ENCODE measurements at regions not wholly inside any gene's neighbourhood (a gene's known extent, or its start where the extent isn't known, plus 50 kb on each side); places are given as distances from the start of the nearest gene placed in this dataset.

GRCh38 chr20:56979125-56979524, 287.3 kb downstream of the BMP7 start:
- ATAC-seq: no peak
- no peak overlapping the region for H3K27ac Mint-ChIP-seq
- CTCF ChIA-PET: no interaction called here
- no peaks in the 10 kb centered on the region for H3K36me3 Mint-ChIP-seq (ENCODE audit: low read depth)
- H3K27me3 Mint-ChIP-seq: peaks cover 27% of the 10 kb centered on the region
- POLR2A ChIA-PET: no interaction called here
- TF ChIP-seq CTCF (IDR thresholded peaks at IDR 0.05): no peak
- intact Hi-C loops (cut with micrococcal nuclease): no loop called here
- no peak for DNase-seq
- peaks cover 3% of the 10 kb centered on the region for H3K9me3 Mint-ChIP-seq
- H3K4me3 Mint-ChIP-seq: no peak overlapping the region
- H3K4me1 Mint-ChIP-seq (ENCODE audit: low read depth): no peaks in the 10 kb centered on the region

- POLR2A ChIA-PET: no interaction called here
Observed at GRCh38 chr20:56981301-56981700, 285.1 kb downstream of the BMP7 start.

GRCh38 chr20:56983813-56984212, 282.6 kb downstream of the BMP7 start:
- no peak for TF ChIP-seq CTCF (IDR thresholded peaks at IDR 0.05)
- ATAC-seq (no peak), DNase-seq (no peak)
- POLR2A ChIA-PET: no interaction called here
- no peak overlapping the region for H3K4me3 Mint-ChIP-seq
- H3K9me3 Mint-ChIP-seq: peaks cover 10% of the 10 kb centered on the region
- CTCF ChIA-PET: interaction anchor here (0.6 to 1.3 kb wide), 2 partner anchors 9 to 35 kb away, joined by 3 to 5 read pairs; no protein-coding TSS in a partner anchor
- H3K36me3 Mint-ChIP-seq (ENCODE audit: low read depth): no peaks in the 10 kb centered on the region
- H3K4me1 Mint-ChIP-seq (ENCODE audit: low read depth): no peaks in the 10 kb centered on the region
- H3K27ac Mint-ChIP-seq: no peak overlapping the region
- intact Hi-C loops (cut with micrococcal nuclease): no loop called here
- peaks cover 5% of the 10 kb centered on the region for H3K27me3 Mint-ChIP-seq

More at GRCh38 chr20:56981301-56981700, 285.1 kb downstream of the BMP7 start:
- no peak overlapping the region for H3K4me3 Mint-ChIP-seq
- ATAC-seq (no peak), DNase-seq (no peak)
- H3K27ac Mint-ChIP-seq: no peak overlapping the region
- H3K9me3 Mint-ChIP-seq: peaks cover 8% of the 10 kb centered on the region
- intact Hi-C loops (cut with micrococcal nuclease): no loop called here
- no peak for TF ChIP-seq CTCF (IDR thresholded peaks at IDR 0.05)
- no peaks in the 10 kb centered on the region for H3K4me1 Mint-ChIP-seq (ENCODE audit: low read depth)
- H3K36me3 Mint-ChIP-seq (ENCODE audit: low read depth): no peaks in the 10 kb centered on the region
- CTCF ChIA-PET: no interaction called here
- H3K27me3 Mint-ChIP-seq: peaks cover 12% of the 10 kb centered on the region

DNA sequence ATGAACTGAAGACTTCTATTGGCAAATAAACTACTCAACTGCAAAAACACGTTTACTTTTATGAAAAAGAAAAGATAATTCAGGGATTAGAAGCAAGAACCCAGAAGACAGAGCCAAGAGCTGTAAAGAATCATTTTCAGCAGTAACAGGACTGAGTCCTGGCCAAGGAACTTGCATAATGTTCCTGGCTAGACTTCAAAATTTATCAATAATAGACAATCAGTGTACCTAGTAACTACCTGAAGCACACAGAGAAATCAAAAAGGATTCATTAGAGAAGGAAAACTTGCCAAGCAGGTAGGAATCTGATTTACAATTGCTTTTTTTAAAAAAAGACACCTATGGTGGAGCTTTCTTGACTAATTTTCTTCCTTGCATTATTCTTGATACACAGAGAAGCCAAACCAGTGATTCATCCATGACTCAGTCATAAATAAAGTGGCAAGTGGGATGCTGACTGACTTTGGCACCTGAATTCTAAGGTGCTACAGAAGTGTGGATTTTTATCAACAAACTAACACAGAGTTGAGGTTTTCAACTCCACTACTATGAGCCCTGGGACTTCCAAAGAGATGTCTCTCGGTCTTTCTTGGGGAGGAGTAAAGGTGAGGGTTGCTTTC, 281.3 kb downstream of the BMP7 start:
- intact Hi-C loops (cut with micrococcal nuclease): no loop called here
- DNase-seq: no peak
- POLR2A ChIA-PET: interaction anchor here (0.7 kb wide), 1 partner anchor 188 kb away, joined by 3 read pairs; no protein-coding TSS in a partner anchor
- CTCF ChIA-PET: interaction anchor here (1.0 to 1.3 kb wide), 2 partner anchors 10 to 11 kb away, joined by 3 to 5 read pairs; no protein-coding TSS in a partner anchor
- Mint-ChIP-seq H3K9me3 (peaks cover 10% of the 10 kb centered on the region), H3K4me1 (ENCODE audit: low read depth) (no peaks in the 10 kb centered on the region), H3K4me3 (no peak overlapping the region), H3K27me3 (peaks cover 2% of the 10 kb centered on the region), H3K36me3 (ENCODE audit: low read depth) (no peaks in the 10 kb centered on the region), H3K27ac (no peak overlapping the region)
- ATAC-seq: no peak
- no peak for TF ChIP-seq CTCF (IDR thresholded peaks at IDR 0.05)

DNA sequence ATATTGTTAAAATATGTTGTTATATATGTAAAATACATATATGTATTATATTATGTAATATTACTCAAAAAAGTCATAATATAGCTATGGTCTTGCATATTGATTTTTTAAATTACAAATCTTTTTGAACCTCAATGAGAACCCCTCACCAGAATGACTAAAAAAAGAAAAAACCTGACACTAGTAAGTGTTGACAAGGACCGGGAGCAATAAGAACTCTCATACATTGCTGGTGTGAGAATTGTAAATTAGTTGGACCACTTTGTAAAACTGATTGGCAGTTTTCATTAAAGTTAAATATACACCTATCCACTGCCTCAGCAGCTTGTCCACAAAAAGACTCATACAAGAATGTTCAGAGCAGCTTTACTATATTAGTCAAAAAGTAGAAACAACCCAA, 280.0 kb downstream of the BMP7 start:
- TF ChIP-seq CTCF (IDR thresholded peaks at IDR 0.05): no peak
- H3K4me3 Mint-ChIP-seq: no peak overlapping the region
- H3K4me1 Mint-ChIP-seq (ENCODE audit: low read depth): no peaks in the 10 kb centered on the region
- DNase-seq (no peak), ATAC-seq (no peak)
- intact Hi-C loops (cut with micrococcal nuclease): no loop called here
- H3K27me3 Mint-ChIP-seq: no peaks in the 10 kb centered on the region
- no peak overlapping the region for H3K27ac Mint-ChIP-seq
- no peaks in the 10 kb centered on the region for H3K36me3 Mint-ChIP-seq (ENCODE audit: low read depth)
- ChIA-PET POLR2A (no interaction called here), CTCF (no interaction called here)
- H3K9me3 Mint-ChIP-seq: peaks cover 10% of the 10 kb centered on the region
